ENCODE measurements at regions not wholly inside any gene's neighbourhood (a gene's known extent, or its start where the extent isn't known, plus 50 kb on each side); places are given as distances from the start of the nearest gene placed in this dataset.

DNA sequence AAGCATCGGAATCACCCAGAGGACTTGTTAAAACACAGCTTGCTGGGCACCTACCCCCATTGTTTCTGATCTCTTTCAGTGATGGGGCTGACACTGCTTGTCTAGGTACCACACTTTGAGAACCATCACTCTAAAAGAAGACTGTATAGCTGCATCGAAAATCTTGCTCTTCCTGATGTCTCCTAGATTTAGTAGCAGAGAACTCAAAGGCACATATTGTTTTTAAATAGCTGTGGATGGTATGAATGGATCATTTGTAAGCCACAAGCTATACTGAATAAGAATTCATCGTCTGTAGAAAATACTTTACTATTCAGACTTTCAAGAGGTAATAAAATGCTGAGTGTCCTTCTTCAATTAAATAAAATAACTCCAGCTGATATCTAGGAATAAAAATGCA lies 405.4 kb downstream of the ANKRD50 start:
- Histone ChIP-seq H3K4me2 (ENCODE audit: low read length) (no peak overlapping the region), H3K36me3 (ENCODE audit: insufficient read depth, low read length) (no peaks in the 10 kb centered on the region), H3K4me3 (ENCODE audit: low read depth, low read length, poor library complexity, severe bottlenecking) (no peak overlapping the region), H3K4me1 (ENCODE audit: insufficient read depth, low read length, severe bottlenecking) (no peaks in the 10 kb centered on the region), H3K27me3 (ENCODE audit: insufficient read depth, low read length) (no peaks in the 10 kb centered on the region), H3K9me3 (ENCODE audit: low read length) (no peaks in the 10 kb centered on the region), H3K9me2 (ENCODE audit: low read depth, low read length) (peaks cover 3% of the 10 kb centered on the region; the same call in 1 of the 2 replicates), H3K79me2 (ENCODE audit: insufficient read depth, low read length) (no peaks in the 10 kb centered on the region), H3K9ac (ENCODE audit: low read length) (no peak overlapping the region), H3K27ac (ENCODE audit: low read depth, low read length, poor library complexity, severe bottlenecking) (no peak overlapping the region), H3F3A (ENCODE audit: insufficient read depth, low read length) (no peaks in the 10 kb centered on the region), H2AFZ (ENCODE audit: low read length) (no peak overlapping the region), H4K20me1 (ENCODE audit: insufficient read depth, low read length) (no peaks in the 10 kb centered on the region)
- TF ChIP-seq EZH2 (IDR thresholded peaks at IDR 0.05; ENCODE audit: borderline replicate concordance, low read length): no peak
- TF ChIP-seq, protein P1, sequence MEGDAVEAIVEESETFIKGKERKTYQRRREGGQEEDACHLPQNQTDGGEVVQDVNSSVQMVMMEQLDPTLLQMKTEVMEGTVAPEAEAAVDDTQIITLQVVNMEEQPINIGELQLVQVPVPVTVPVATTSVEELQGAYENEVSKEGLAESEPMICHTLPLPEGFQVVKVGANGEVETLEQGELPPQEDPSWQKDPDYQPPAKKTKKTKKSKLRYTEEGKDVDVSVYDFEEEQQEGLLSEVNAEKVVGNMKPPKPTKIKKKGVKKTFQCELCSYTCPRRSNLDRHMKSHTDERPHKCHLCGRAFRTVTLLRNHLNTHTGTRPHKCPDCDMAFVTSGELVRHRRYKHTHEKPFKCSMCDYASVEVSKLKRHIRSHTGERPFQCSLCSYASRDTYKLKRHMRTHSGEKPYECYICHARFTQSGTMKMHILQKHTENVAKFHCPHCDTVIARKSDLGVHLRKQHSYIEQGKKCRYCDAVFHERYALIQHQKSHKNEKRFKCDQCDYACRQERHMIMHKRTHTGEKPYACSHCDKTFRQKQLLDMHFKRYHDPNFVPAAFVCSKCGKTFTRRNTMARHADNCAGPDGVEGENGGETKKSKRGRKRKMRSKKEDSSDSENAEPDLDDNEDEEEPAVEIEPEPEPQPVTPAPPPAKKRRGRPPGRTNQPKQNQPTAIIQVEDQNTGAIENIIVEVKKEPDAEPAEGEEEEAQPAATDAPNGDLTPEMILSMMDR (IDR thresholded peaks at IDR 0.05; ENCODE audit: low read length): no peak

DNA sequence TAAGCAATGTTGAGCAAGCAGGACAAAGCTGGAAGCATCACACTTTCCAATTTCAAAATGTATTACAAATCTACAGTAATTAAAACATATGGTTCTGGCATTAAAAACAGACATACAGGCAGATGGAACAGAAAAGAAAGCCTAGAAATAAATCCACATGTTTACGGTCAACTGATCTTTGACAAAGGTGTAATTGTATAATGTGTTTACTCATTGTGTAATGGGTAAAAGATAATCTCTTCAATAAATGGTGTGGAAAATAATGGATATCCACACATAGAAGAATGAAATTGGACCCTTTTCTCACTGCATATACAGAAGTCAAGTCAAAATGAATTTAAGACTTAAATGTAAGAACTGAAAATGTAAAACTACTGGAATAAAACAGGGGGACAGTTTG lies 394.2 kb downstream of the ANKRD50 start:
- H3K79me2 ChIP-seq (ENCODE audit: insufficient read depth, low read length): no peaks in the 10 kb centered on the region
- H3K9ac ChIP-seq (ENCODE audit: low read length): no peak overlapping the region
- H3K4me3 ChIP-seq (ENCODE audit: low read depth, low read length, poor library complexity, severe bottlenecking): no peak overlapping the region
- H3K9me2 ChIP-seq (ENCODE audit: low read depth, low read length): no peaks in the 10 kb centered on the region
- TF ChIP-seq, protein P1 (IDR thresholded peaks at IDR 0.05; ENCODE audit: low read length): no peak
- no peak for TF ChIP-seq EZH2 (IDR thresholded peaks at IDR 0.05; ENCODE audit: borderline replicate concordance, low read length)
- no peaks in the 10 kb centered on the region for H3K27me3 ChIP-seq (ENCODE audit: insufficient read depth, low read length)
- no peaks in the 10 kb centered on the region for H3F3A ChIP-seq (ENCODE audit: insufficient read depth, low read length)
- no peaks in the 10 kb centered on the region for H3K9me3 ChIP-seq (ENCODE audit: low read length)
- H4K20me1 ChIP-seq (ENCODE audit: insufficient read depth, low read length): no peaks in the 10 kb centered on the region; the same call in 1 of the 2 replicates
- no peaks in the 10 kb centered on the region for H3K4me1 ChIP-seq (ENCODE audit: insufficient read depth, low read length, severe bottlenecking)
- no peak overlapping the region for H3K27ac ChIP-seq (ENCODE audit: low read depth, low read length, poor library complexity, severe bottlenecking)
- H2AFZ ChIP-seq (ENCODE audit: low read length): no peak overlapping the region
- H3K36me3 ChIP-seq (ENCODE audit: insufficient read depth, low read length): no peaks in the 10 kb centered on the region
- no peak overlapping the region for H3K4me2 ChIP-seq (ENCODE audit: low read length)

- no peaks in the 10 kb centered on the region for H3F3A ChIP-seq (ENCODE audit: insufficient read depth, low read length)
- H3K4me2 ChIP-seq (ENCODE audit: low read length): no peak overlapping the region
- H3K27me3 ChIP-seq (ENCODE audit: insufficient read depth, low read length): no peaks in the 10 kb centered on the region
- H3K9me2 ChIP-seq (ENCODE audit: low read depth, low read length): no peaks in the 10 kb centered on the region
- TF ChIP-seq, protein P1 (IDR thresholded peaks at IDR 0.05; ENCODE audit: low read length): no peak
- no peak for TF ChIP-seq EZH2 (IDR thresholded peaks at IDR 0.05; ENCODE audit: borderline replicate concordance, low read length)
- H3K79me2 ChIP-seq (ENCODE audit: insufficient read depth, low read length): no peaks in the 10 kb centered on the region
- H3K4me3 ChIP-seq (ENCODE audit: low read depth, low read length, poor library complexity, severe bottlenecking): no peak overlapping the region
- H3K4me1 ChIP-seq (ENCODE audit: insufficient read depth, low read length, severe bottlenecking): no peaks in the 10 kb centered on the region
- no peaks in the 10 kb centered on the region for H4K20me1 ChIP-seq (ENCODE audit: insufficient read depth, low read length)
- H2AFZ ChIP-seq (ENCODE audit: low read length): no peak overlapping the region
- no peak overlapping the region for H3K27ac ChIP-seq (ENCODE audit: low read depth, low read length, poor library complexity, severe bottlenecking)
- H3K9ac ChIP-seq (ENCODE audit: low read length): no peak overlapping the region
- no peaks in the 10 kb centered on the region for H3K36me3 ChIP-seq (ENCODE audit: insufficient read depth, low read length)
- H3K9me3 ChIP-seq (ENCODE audit: low read length): no peaks in the 10 kb centered on the region
Observed at GRCh38 chr4:124321364-124321763, 391.2 kb downstream of the ANKRD50 start.
